Fibroblast of mammary gland (primary cell): ENCODE measurements at regions not wholly inside any gene's neighbourhood (a gene's known extent, or its start where the extent isn't known, plus 50 kb on each side); places are given as distances from the start of the nearest gene placed in this dataset.

Source experiments
- DNase-seq: peaks from one replicate; pipeline ENCODE4 v3.0.0-alpha.2; 2010; ENCODE audit warnings: low read depth
- H3K4me3 ChIP-seq: 2 replicates; pipeline ENCODE4 v1.5.1; 2011; ENCODE audit warnings: low read depth, mild to moderate bottlenecking, low read length, moderate library complexity; ENCODE audit not compliant: control insufficient read depth
- CTCF ChIP-seq: conservative IDR thresholded peaks from 2 replicates; pipeline ENCODE4 v1.5.1; 2011; ENCODE audit warnings: low read depth, low read length, inconsistent platforms; ENCODE audit not compliant: control insufficient read depth, insufficient read depth

GRCh38 chrX:26409636-26410035, 193.7 kb downstream of the MAGEB5 start:
- TF ChIP-seq CTCF: no peak
- DNase-seq: no peak
- H3K4me3 ChIP-seq: no peak overlapping the region

GRCh38 chrX:26387906-26388305, 171.9 kb downstream of the MAGEB5 start:
- TF ChIP-seq CTCF: no peak
- no peak for DNase-seq
- H3K4me3 ChIP-seq: no peak overlapping the region

- DNase-seq: no peak
- TF ChIP-seq CTCF: no peak
Observed at GRCh38 chrX:26376037-26376708, 160.2 kb downstream of the MAGEB5 start.

GRCh38 chrX:26375346-26375745, 159.4 kb downstream of the MAGEB5 start:
- H3K4me3 ChIP-seq: no peak overlapping the region
- TF ChIP-seq CTCF: no peak
- no peak for DNase-seq

More at GRCh38 chrX:26376037-26376708, 160.2 kb downstream of the MAGEB5 start:
- H3K4me3 ChIP-seq: no peak overlapping the region

- H3K4me3 ChIP-seq: no peak overlapping the region
- no peak for DNase-seq
- no peak for TF ChIP-seq CTCF
Observed at GRCh38 chrX:26373829-26374228, 157.9 kb downstream of the MAGEB5 start.

- DNase-seq: no peak
- no peak overlapping the region for H3K4me3 ChIP-seq
- TF ChIP-seq CTCF: no peak
Observed at GRCh38 chrX:26352891-26353430, 137.0 kb downstream of the MAGEB5 start.
